HL-60 (cell line): ENCODE measurements at regions not wholly inside any gene's neighbourhood (a gene's known extent, or its start where the extent isn't known, plus 50 kb on each side); places are given as distances from the start of the nearest gene placed in this dataset.

Experiments
- DNase-seq, 2 experiments: peaks; one replicate each; pipeline ENCODE4 v3.0.0-alpha.2; 2010 to 2020; ENCODE audit warnings: low read depth in 1 of 2, low spot score in 1 of 2
- H3K27ac ChIP-seq: fragments of 250-450 bp; sonication (Bioruptor Pico); replicated peaks from 2 replicates; pipeline ENCODE4 v1.5.1; 2020; ENCODE audit warnings: mild to moderate bottlenecking, moderate library complexity
- H3K27me3 ChIP-seq: fragments of 250-450 bp; sonication (Bioruptor Pico); 2 replicates; pipeline ENCODE4 v1.5.1; 2021; ENCODE audit warnings: mild to moderate bottlenecking, moderate library complexity; ENCODE audit not compliant: insufficient read depth, poor library complexity, severe bottlenecking
- H3K4me3 ChIP-seq: replicated peaks from 2 replicates; pipeline ENCODE4 v1.5.1; 2011; ENCODE audit warnings: mild to moderate bottlenecking, control low read depth, low read length; ENCODE audit not compliant: insufficient read depth
- GABPA ChIP-seq: IDR thresholded peaks from 2 replicates; pipeline ENCODE4 v1.6.1; 2012; ENCODE audit warnings: low read depth
- POLR2AphosphoS5 ChIP-seq: IDR thresholded peaks from 2 replicates; pipeline ENCODE4 v1.6.1; 2012; ENCODE audit warnings: low read depth
- SPI1 ChIP-seq: IDR thresholded peaks from 2 replicates; pipeline ENCODE4 v1.6.1; 2012; ENCODE audit warnings: low read depth, mild to moderate bottlenecking, borderline replicate concordance
- TF ChIP-seq, protein P1 (sequence below): IDR thresholded peaks from 2 replicates; pipeline ENCODE4 v1.6.1; 2012; ENCODE audit warnings: low read depth; ENCODE audit not compliant: insufficient replicate concordance
- TF ChIP-seq, protein P2 (sequence below): IDR thresholded peaks from one replicate; pipeline ENCODE4 v1.5.1; 2011; ENCODE audit warnings: low read length, control low read depth, inconsistent platforms; ENCODE audit not compliant: insufficient read depth

DNA sequence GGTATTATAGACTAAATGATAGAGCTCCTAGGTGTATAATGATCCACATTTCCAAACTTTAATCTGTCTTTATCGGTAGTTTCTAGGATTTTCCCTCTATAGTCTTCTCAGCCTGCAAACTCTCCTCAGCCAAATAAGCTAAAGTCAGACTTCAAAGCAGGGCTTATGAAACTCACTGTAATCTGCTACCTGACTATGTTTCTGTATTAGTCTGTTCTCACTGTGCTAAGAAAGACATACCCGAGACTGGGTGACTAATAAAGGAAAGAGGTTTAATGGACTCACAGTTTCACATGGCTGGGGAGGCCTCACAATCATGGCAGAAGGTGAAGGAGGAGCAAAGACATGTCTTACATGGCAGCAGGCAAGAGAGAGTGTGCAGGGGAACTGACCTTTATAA is 928.7 kb upstream of the ADGRB3 start:
- DNase-seq: no peak
- no peak overlapping the region for H3K27ac ChIP-seq
- TF ChIP-seq, protein P1, sequence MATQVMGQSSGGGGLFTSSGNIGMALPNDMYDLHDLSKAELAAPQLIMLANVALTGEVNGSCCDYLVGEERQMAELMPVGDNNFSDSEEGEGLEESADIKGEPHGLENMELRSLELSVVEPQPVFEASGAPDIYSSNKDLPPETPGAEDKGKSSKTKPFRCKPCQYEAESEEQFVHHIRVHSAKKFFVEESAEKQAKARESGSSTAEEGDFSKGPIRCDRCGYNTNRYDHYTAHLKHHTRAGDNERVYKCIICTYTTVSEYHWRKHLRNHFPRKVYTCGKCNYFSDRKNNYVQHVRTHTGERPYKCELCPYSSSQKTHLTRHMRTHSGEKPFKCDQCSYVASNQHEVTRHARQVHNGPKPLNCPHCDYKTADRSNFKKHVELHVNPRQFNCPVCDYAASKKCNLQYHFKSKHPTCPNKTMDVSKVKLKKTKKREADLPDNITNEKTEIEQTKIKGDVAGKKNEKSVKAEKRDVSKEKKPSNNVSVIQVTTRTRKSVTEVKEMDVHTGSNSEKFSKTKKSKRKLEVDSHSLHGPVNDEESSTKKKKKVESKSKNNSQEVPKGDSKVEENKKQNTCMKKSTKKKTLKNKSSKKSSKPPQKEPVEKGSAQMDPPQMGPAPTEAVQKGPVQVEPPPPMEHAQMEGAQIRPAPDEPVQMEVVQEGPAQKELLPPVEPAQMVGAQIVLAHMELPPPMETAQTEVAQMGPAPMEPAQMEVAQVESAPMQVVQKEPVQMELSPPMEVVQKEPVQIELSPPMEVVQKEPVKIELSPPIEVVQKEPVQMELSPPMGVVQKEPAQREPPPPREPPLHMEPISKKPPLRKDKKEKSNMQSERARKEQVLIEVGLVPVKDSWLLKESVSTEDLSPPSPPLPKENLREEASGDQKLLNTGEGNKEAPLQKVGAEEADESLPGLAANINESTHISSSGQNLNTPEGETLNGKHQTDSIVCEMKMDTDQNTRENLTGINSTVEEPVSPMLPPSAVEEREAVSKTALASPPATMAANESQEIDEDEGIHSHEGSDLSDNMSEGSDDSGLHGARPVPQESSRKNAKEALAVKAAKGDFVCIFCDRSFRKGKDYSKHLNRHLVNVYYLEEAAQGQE: no peak
- TF ChIP-seq SPI1: no peak
- TF ChIP-seq, protein P2, sequence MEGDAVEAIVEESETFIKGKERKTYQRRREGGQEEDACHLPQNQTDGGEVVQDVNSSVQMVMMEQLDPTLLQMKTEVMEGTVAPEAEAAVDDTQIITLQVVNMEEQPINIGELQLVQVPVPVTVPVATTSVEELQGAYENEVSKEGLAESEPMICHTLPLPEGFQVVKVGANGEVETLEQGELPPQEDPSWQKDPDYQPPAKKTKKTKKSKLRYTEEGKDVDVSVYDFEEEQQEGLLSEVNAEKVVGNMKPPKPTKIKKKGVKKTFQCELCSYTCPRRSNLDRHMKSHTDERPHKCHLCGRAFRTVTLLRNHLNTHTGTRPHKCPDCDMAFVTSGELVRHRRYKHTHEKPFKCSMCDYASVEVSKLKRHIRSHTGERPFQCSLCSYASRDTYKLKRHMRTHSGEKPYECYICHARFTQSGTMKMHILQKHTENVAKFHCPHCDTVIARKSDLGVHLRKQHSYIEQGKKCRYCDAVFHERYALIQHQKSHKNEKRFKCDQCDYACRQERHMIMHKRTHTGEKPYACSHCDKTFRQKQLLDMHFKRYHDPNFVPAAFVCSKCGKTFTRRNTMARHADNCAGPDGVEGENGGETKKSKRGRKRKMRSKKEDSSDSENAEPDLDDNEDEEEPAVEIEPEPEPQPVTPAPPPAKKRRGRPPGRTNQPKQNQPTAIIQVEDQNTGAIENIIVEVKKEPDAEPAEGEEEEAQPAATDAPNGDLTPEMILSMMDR: no peak
- no peak for TF ChIP-seq POLR2AphosphoS5
- no peak for TF ChIP-seq GABPA
- H3K4me3 ChIP-seq: no peak overlapping the region
- no peaks in the 10 kb centered on the region for H3K27me3 ChIP-seq

DNA sequence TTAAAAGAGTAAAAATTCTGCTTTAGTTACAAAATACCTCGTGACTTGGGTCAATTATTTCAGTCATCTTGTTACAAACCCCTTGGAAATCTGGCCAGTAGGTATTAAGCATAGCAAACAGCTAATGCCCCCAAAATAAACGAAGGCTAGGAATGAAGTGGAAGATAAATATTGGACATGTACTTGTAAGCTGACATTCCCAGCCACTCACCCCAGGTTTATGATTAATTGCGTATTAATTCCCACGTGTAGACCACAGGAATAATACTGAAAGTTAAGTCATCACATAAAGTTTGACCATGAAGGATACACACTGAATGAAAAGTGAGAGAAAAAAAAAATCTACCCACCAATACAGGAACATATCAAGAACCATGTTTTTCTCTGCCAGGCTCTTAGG is 936.5 kb upstream of the ADGRB3 start:
- H3K27ac ChIP-seq: no peak overlapping the region
- no peak for DNase-seq
- no peaks in the 10 kb centered on the region for H3K27me3 ChIP-seq
- TF ChIP-seq, protein P1: no peak
- TF ChIP-seq POLR2AphosphoS5 (no peak), SPI1 (no peak), GABPA (no peak)
- TF ChIP-seq, protein P2: no peak
- no peak overlapping the region for H3K4me3 ChIP-seq

DNA sequence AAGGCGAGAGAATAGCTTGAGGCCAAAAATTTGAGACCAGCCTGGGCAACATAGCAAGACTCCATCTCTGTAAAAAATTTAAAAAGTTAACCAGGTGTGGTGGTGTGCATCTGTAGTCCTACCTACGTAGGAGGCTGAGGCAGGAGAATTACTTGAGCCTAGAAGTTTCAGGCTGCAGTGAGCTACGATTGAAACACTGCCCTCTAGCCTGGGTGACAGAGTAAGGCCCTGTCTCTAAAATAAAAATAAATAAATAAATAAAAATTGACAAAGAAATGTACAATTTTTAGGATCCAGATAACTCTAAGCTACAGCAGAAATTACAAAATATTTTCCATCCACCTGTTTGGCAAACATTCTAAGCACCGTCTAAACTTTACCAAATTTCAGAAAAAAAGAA is 941.0 kb upstream of the ADGRB3 start:
- DNase-seq: no peak
- Histone ChIP-seq H3K4me3 (no peak overlapping the region), H3K27ac (no peak overlapping the region), H3K27me3 (no peaks in the 10 kb centered on the region)
- no peak for TF ChIP-seq GABPA
- TF ChIP-seq, protein P1: no peak
- no peak for TF ChIP-seq SPI1
- TF ChIP-seq, protein P2: no peak
- TF ChIP-seq POLR2AphosphoS5: no peak
